Hippocampal formation (tissue), 2 donors: ENCODE measurements at regions not wholly inside any gene's neighbourhood (a gene's known extent, or its start where the extent isn't known, plus 50 kb on each side); places are given as distances from the start of the nearest gene placed in this dataset.

ENCODE experiments used
- DNase-seq, 2 donors: peaks; one replicate each; lab custom pipeline; 2025; lab: John Stamatoyannopoulos, UW

GRCh38 chr19:46911456-46911855 is 50.7 kb downstream of the ARHGAP35 start:
- no peak for DNase-seq

- DNase-seq, result no peak
These were observed 52.5 kb downstream of the ARHGAP35 start for GRCh38 chr19:46913198-46913851.

- DNase-seq, result peak in 1 of 2 donors; percentile 20
These were observed 53.1 kb downstream of the ARHGAP35 start for GRCh38 chr19:46913852-46914430.

GRCh38 chr19:46915386-46915785 is 54.6 kb downstream of the ARHGAP35 start:
- DNase-seq, result no peak

GRCh38 chr19:46917002-46917401 is 56.2 kb downstream of the ARHGAP35 start:
- no peak for DNase-seq

GRCh38 chr19:46919324-46919723 is 58.5 kb downstream of the ARHGAP35 start:
- no peak for DNase-seq

GRCh38 chr19:46920362-46920761 is 59.6 kb downstream of the ARHGAP35 start:
- no peak for DNase-seq

GRCh38 chr19:46921071-46921470 is 60.3 kb downstream of the ARHGAP35 start:
- DNase-seq, result no peak

- DNase-seq, result no peak
These were observed 61.7 kb downstream of the ARHGAP35 start for GRCh38 chr19:46922465-46922864.

GRCh38 chr19:46924874-46925547 is 64.2 kb downstream of the ARHGAP35 start:
- DNase-seq, result no peak

GRCh38 chr19:46925548-46925950 is 64.8 kb downstream of the ARHGAP35 start:
- peak in 1 of 2 donors; percentile 21 for DNase-seq

GRCh38 chr19:46926170-46927071 is 65.6 kb downstream of the ARHGAP35 start:
- peak; percentile 63 to 89 for DNase-seq

- no peak for DNase-seq
These were observed 66.3 kb downstream of the ARHGAP35 start for GRCh38 chr19:46927106-46927505.

- no peak for DNase-seq
These were observed 67.1 kb downstream of the ARHGAP35 start for GRCh38 chr19:46927893-46928292.

GRCh38 chr19:46928951-46929350 is 68.2 kb downstream of the ARHGAP35 start:
- DNase-seq, result no peak

GRCh38 chr19:46931202-46931601 is 70.4 kb downstream of the ARHGAP35 start:
- DNase-seq, result peak in 1 of 2 donors; percentile 57

GRCh38 chr19:46932346-46932745 is 71.5 kb downstream of the ARHGAP35 start:
- DNase-seq, result no peak

GRCh38 chr19:46935066-46935663 is 74.4 kb downstream of the ARHGAP35 start:
- DNase-seq, result no peak

GRCh38 chr19:46943150-46943946 is 76.3 kb upstream of the NPAS1 start:
- DNase-seq, result no peak

GRCh38 chr19:46944123-46944748 is 75.4 kb upstream of the NPAS1 start:
- DNase-seq, result no peak
